ENCODE measurements at regions not wholly inside any gene's neighbourhood (a gene's known extent, or its start where the extent isn't known, plus 50 kb on each side); places are given as distances from the start of the nearest gene placed in this dataset.

DNA sequence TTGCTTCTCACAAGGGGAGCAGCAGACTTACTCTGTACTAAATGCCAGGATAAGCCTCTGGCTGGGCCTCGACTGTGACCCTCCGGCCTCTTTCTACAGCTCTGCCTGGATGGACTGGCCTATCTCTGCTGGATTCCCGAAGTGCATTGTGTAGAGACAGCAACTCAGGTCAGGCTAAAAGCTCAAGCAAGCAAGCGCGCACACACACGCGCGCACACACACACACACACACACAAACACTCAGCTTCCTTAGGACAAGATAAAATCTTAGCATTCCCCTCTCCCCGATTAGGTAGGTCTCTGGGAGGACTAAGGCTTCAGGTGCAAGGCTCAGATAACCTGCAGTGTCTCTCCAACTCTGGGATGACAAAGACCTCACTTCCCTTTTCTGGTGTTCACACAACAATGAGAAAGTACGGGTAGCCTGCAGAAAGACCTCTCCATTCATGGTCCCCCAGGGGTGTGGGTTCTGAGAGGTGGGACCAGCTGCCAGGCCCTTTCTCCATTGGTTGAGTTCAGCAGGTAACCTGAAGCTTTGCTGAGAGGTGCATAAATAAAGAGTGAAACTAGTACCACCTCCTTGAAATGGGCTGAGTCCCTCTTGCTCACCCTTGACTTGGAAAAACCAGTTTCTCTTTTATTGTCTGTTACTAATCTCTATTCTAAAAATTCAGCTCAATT lies 155.1 kb upstream of the CAMK1G start:
- no peak for DNase-seq

DNA sequence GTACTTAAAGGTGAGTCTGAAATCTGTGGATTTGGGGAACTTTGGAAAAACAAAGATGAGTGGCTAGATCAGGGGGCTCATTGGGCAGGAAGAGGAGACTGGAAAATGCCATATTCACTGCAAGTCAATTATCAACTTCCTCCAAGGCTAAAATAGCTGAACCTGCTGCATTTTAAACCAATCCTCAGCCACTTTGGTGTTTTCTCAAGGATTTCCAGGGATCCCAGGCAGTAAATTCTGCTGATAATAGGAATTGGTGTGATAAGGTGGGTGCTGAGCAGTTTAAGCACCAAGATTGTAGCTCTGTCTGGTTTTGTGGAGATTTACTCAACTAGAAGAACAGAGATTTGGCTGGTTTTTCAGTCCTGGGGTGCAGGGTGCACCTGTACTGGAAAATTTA lies 153.9 kb upstream of the CAMK1G start:
- no peak for DNase-seq

DNA sequence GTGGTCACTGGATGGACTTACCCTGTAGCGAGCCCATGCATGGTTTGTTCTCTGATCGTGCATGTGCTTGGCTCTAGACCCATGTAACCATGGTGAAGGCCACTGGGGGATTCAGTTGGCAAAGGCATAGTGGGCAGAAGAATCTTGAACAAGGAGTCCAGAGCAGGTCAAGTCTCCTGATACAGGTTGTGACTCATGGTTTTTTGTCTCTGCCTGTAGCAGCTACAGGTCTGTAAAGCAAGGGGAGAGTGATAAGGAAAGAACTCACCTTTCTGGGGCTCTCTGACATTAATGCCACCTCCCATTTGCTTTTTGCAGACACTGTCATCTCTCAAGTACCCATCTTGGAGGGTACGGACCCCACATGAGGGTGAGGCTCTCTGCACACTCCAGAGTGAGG lies 153.4 kb upstream of the CAMK1G start:
- DNase-seq = no peak

DNA sequence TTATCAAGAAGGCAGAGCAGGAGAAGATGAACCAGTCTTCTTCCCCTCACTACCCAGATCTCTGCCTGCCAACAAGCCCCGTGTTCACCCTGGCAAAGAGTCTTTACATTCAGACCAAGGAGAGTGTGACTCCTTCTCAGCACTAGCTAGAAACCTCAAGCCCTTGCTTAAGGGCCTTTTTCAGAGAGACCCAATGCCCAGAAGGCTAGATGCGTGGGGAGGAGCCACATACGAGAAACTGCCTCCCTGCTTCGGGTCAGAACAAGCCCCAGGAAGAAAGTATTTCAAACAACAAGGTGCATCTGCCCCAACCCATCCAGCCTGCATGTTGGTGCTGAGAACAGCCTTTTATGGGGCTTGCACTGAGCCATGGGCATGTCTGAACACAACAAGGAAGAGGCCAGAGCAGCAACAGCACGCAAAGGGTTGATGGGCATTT lies 152.7 kb upstream of the CAMK1G start:
- no peak for DNase-seq

DNA sequence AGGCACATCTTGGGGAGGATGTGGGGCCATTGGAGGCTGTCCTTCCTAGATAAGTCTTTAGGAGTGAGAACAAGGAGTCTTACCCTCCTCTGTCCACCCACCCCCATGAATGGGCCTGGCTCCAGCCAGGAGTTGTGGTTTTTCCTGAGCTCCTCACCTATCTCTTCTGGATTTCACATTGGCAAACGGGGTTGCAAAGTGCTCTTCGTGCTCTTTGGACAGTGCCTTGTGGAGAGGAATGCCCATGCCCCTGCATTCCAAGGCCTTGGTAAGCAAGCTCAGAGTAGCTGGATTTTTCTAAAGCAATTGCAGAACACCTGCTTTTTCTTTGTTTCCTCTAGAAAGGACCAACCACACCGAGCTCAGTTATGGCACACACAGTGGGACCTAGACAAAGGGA lies 152.1 kb upstream of the CAMK1G start:
- DNase-seq = no peak

DNA sequence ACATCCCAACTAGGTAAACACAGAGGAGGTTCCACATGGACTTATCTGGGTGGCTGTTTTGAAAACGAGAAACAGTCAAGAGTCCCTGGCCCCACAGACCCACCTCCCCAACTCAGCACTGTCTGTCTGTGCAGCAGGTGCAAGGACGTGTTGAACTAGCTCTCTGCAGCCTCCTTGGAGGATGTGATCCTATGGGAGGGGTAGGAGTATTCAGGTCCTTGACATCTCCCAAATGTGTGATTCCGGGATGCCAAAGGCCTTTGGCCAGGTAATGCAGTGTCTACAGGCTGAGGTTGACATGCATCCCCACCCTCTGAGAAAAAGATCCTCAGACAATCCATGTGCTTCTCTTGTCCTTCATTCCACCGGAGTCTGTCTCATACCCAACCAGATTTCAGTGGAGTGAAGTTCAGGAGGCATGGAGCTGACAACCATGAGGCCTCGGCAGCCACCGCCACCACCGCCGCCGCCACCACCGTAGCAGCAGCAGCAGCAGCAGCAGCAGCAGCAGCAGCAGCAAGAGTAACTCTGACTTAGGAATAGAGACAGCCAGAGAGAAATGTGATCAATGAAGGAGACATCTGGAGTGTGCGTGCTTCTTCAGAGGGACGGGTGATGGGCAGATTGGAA lies 151.6 kb upstream of the CAMK1G start:
- no peak for DNase-seq

DNA sequence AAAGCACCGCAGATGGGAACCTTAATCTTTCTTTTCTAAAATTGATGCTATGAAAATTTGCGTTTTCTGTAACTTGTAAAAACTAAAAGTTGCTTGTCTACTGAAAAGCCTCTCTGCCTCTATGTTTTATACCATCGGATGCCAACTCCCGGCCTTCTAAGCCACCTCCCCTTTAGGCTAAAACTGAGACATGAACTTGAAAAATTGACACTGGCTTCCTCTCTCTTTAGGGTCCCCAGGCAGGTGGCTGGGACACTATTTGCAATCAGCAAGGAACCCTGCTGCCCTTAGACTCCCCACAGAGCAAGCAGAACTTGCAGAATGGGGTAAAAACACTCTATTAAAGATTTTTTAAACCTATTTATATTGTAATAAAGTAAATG lies 151.1 kb upstream of the CAMK1G start:
- DNase-seq = no peak

DNA sequence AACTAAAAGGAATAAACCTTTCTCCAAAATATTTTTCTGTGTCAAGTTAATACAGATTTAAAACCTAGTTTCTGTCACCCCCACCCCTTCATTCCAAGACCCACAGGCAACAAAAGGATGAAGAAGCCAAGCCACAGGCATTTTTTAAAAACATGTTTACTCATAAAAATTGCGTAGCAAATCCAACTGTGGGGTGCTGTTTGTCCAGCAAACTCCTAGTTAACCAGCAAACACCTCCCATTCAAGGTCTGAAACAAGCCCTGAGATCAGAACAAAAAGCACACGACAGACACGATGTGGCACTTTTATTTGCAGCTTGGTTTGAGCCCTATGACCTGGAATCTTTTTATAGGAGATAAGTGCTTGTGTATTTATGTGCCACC lies 149.9 kb upstream of the CAMK1G start:
- DNase-seq = no peak

DNA sequence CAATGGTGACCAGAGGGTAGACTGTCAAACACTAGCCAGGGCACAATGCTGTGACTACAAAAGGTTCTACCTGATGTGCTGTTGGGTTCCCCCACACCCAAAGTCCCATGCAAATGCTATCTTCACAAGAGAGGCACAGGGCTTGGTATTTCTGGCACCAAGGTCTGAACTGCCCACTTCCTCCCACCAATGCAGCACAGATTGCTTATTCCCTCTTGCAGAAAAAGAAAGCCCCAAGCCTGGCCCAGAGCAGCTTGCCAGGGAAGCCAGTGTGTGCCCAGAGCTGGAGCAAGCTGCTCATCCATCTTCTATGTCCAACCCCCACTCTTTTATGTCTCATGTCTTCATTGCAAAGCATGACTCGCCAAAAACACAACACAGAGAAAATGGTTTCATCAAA lies 149.4 kb upstream of the CAMK1G start:
- no peak for DNase-seq

DNA sequence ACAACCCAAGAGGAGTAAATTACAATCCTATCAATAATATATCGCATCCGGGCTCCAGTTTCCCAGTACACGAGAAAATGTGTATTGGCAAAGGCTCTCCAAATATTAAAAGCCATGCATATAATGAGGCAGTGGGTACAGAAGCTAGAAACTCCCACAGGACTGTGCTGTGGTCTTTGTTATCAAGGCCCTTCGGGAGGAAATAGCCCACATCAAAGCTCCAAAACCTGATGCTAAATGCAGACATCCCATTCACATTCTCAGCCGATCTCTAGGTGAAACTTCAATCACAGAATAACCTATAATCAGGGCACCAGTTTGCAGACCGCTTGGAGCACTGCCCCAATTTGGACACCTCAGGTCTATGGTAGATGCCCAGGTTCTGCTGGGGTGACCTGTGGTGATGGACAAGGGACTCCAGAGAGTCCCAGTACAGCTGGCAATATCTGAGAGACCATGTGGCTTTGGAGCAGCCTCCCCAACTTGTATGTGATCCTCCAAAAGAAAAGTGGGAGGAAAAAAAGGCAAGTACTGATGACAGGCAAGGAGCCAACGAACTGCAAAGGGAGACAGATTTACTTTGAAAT lies 148.8 kb upstream of the CAMK1G start:
- DNase-seq = no peak

DNA sequence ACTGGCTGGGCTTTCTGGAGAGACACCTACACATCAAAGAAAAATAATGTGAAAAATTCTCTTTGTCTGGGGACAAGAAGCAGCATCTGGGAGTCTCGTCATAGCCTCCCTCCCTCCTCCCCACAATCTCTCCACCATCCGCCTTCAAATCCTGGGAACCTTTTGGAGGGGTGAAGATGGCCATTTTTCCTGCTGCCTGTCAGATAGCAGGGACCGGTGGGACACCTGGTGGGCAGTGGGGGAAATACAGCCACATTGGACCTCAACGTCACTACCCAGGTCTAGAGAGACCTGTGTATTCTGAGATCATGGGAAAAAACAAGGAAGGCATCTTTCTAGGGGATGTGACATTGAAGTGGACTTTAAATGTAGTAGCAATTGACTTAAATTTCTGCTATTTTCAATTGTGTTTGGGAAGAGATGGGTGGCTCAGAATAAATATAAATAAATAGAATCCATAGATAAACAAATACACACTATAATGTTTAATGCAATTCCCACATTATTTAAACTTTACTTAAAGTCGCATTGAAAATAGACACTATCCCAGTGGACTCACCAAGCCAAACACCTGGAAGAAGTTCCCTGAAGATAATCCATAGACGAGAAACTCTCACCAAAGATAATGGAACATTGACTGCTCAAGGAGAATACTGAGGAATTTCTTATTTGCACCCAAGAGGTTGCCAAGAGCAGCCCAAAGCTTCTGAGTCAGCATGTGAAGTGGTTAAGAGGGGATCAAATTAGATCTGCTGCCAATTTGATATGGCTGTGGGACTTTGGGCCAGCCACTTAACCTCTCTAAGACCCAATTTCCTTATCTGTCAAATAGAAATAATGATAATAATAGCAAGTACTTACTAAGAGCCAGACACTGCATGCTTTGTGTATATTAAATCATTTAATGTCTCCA lies 147.6 kb upstream of the CAMK1G start:
- peak; percentile 63 for DNase-seq

DNA sequence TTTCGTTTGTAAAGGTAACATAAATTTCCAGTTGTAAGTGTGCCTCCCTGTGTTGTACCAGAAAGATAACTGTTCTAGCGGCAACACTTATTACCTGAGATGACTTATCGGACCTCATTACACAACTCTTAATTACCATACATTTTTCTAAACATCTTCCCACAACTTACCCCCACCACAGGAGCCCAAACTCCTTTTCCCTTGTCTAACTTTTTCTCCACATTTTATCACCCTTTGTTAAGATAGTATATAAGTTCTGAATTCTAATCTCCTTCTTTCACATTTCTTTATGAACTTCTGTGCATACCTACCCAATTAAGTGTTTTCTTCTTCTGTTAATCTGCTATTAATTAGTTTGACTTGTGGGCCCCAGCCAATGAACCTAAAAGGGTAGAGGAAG lies 143.7 kb upstream of the CAMK1G start:
- no peak for DNase-seq

DNA sequence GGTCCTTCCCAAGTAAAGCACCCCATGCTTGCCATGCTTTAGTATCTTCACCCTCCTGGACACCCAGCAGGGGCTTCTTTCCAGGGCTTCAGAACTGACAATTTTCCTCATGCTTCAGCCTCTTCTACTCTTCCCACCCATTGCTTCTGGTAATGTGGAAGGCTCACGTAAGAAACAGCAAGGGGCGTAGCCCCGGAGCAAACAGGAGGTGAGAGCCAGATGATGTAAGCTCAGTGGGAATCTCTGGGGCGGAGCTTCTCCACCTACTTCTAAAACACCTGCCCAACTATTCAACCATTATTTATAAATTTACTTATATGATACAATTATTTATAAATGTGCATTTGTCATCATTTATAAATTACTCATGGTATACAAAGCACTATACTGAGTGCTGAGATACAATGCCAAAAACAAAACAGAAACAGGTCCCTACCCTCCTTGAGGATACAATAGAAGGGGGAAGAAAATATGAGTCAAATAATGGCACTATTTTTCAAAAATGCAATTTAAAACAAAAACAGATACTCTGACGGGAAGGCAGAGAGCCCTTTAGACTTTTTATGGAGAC lies 140.1 kb upstream of the CAMK1G start:
- no peak for DNase-seq

DNA sequence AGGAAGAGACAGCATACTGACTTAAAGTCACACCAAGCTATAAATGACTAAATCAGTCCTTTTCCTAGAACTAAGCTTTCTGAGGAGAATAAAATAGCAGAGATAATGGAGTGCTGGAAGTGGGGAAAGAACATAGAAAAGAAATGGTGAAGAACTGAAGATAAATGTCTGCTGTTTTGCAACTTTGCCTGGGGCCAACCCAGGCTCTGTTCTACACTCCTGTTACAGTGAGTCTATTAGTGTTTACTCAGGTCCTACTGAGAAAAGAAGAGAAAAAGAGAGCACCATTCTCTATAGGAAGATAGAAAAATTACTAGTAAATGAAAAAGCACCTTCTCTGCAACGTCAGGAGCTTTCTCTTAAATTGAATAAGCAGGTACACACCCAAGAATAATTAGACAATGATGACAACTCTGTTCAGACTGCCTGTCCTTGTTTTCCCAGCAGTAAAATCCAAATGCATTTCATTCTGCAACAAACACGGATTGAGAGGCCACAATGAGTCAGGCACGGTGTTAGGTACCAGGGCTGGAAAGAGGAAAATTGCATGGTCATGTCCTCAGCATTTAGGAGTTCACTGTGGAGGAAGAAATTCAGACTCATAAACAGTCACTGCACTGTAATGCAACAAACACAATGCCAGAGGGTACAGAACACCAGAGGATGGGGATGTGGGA lies 139.4 kb upstream of the CAMK1G start:
- no peak for DNase-seq

DNA sequence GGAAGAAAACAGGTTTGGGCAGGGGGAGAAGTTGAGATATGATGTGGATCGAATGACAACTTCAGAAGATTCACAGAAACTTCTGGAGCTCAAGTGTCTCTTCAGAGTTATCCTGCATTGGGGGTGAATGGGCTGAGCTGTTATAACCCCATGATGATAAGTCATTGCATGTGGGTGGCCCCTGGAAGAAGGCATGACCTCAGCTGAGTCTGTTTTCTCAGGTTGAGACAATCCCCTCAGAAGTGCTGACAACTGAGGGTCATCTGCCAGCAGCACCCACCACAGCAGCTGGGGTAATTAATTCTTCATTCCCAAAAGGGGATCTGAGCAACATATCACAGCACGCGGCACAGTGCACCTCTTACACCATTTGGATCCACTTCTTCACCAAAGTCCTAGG lies 138.6 kb upstream of the CAMK1G start:
- DNase-seq = no peak

DNA sequence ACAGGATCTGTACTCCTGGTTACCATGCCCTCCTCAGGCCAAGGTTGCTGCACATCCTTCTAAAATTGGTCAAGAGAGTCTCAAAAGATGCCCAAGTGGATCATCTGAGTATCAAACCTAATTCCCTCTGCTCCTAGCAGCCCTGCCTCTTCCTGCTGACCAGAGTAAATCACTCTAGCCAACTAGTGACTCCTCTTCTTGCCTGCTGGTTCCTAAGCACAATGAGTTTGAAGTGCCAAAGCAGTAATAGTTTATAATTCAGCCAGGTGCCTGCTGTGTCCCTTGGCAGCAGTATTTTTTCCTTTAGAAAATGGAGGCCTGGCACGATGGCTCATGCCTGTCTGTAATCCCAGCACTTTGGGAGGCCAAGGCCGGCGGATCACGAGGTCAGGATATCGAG lies 137.9 kb upstream of the CAMK1G start:
- no peak for DNase-seq

DNA sequence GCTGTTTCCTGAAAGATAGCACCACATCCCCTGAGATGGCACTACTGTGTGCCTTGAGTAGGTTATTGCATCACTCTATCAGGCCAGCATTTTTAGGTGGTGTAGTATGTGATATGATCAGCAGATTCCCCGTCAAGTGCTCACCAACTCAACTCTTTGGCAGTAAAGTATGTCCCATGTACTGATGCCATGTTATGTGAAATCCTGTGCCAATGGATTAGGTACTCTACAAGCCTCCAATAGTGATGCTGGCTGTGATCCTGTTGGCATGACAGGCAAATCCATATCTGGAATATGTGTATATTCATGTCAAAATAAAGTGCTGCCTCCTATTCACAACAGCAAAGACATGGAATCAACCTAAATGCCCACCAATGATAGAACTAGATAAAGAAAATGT lies 137.2 kb upstream of the CAMK1G start:
- DNase-seq = no peak

DNA sequence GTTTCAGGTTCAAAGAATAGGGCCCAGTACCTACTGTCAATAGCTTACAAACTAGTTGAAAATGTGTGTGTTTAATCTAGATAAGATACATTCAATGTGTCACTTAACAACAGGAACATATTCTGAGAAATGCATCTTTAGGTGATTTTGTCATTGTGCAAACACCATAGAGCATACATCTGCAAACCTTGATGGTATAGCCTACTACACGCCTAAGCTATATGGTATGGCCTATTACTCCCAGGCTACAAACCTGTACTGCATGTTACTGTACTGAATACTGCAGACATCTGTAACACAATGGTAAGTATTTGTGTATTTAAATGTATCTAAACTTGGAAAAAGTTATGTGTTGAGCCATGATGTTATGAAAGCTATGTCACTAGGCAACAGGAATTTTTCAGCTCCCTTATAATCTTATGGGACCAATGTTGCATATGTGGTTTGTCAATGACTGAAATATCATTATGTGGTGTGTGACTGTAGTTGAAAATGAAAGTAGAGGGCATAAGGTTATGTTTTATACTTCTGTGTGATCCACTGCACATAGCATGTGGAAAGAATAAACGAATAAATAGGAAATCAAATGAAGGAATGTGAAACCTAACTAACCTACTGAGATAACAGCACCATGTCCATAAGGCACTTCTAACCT lies 129.0 kb upstream of the CAMK1G start:
- DNase-seq = peak; percentile 21

DNA sequence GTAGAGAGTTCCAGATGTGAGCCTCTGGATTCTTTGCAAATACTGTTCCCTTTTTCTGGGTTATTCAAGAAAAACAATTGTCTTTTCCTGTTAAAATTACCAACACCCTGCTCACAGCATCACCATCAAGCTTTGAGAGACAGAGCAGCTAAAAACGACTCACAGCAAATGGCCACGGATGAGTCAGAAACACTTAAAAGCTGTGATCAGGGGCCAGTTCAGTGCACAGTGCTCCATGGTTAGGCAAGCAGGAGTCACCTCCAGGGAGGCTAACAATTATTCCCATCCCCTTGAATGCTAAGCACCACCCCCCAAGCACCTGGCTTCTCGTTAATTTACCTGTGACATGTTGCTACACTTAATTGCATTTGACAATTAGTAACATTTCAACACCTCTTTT lies 128.4 kb upstream of the CAMK1G start:
- DNase-seq = no peak

DNA sequence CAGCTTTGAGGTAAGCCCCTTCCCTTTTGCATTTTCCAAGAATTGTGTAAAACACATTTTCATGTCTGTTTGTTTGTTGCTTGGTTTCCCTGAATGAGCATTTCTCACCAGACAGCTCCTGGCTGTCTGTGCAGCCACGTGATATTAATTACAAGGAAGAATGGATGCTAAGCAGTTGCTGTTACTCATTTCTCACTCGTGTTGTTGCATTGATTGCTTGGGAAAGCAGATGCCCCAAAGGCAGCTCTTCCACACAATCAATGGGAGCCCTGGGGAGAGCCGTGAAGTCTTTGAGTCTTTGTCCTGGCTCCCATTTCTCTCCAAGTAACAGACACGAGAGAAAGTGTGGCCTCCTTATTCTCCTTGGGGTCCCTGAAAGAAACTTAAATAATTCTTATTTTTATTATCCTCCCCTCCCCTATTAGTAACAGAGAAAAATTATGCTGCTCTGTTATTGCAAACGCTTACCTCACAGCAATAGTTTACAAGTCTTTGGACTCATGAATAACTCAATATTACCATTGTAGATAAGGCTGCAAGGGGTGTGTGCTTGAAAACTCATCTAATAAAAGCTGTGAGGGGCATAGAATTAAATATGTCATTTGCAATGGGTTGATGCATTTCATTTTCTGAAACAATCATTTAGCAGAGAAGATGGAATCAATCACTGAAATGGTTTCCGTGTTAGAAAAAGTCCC lies 127.7 kb upstream of the CAMK1G start:
- no peak for DNase-seq

DNA sequence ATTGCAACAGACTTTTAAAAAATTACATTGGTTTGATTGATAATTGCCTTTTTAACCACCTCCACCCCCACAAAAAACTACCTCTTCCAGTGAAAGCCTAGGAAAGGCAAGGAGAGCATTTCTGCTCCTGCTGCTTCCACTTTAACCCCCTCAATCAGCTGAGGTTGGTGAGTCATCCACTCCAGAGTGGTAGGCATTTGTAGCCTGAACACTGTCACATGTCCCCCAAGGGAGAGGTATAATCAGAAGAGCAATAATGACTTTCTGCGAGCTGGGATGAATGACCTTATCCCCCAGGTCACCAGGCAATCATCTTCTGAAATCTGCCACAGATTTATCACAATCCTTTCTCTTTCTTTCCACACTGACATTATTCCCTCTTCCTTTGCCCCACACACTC lies 126.6 kb upstream of the CAMK1G start:
- DNase-seq = no peak
